WTC11 (cell line): ENCODE measurements at regions not wholly inside any gene's neighbourhood (a gene's known extent, or its start where the extent isn't known, plus 50 kb on each side); places are given as distances from the start of the nearest gene placed in this dataset.

Experiments used
- ATAC-seq: fragments of 200-7000 bp; cut with Tn5 transposase; 2 replicates; pipeline ENCODE4 v1.10.0; 2021; ENCODE audit warnings: mild to moderate bottlenecking, moderate library complexity
- CTCF ChIA-PET: fragments of 300-600 bp; sonication (Branson Sonifier 250); formaldehyde crosslinking; loops from one replicate; lab custom pipeline; 2021; ENCODE audit warnings: antibody characterized with exemption; lab: Charles Lee
- POLR2A ChIA-PET: fragments of 350-600 bp; sonication (Branson Sonifier 250); formaldehyde crosslinking; loops from one replicate; lab custom pipeline; 2021; ENCODE audit warnings: antibody characterized with exemption; lab: Charles Lee
- DNase-seq: peaks from one replicate; pipeline ENCODE4 v3.0.0; 2021; ENCODE audit warnings: low spot score
- H3K27ac Mint-ChIP-seq: 2 replicates; pipeline ENCODE4 v1.8.0; 2021; ENCODE audit warnings: mixed read lengths
- H3K27me3 Mint-ChIP-seq: 2 replicates; pipeline ENCODE4 v1.8.0; 2021; ENCODE audit warnings: low read depth, mild to moderate bottlenecking, moderate library complexity, mixed read lengths
- H3K36me3 Mint-ChIP-seq: 2 replicates; pipeline ENCODE4 v1.8.0; 2021; ENCODE audit warnings: mixed read lengths
- H3K4me1 Mint-ChIP-seq: 2 replicates; pipeline ENCODE4 v1.8.0; 2022; ENCODE audit warnings: mixed read lengths
- H3K4me3 Mint-ChIP-seq: 2 replicates; pipeline ENCODE4 v1.8.0; 2021; ENCODE audit warnings: mild to moderate bottlenecking, moderate library complexity, mixed read lengths
- H3K9me3 Mint-ChIP-seq: 2 replicates; pipeline ENCODE4 v1.8.0; 2021; ENCODE audit warnings: mixed read lengths
- CREM ChIP-seq: sonication (generic); formaldehyde crosslinking; IDR thresholded peaks from 2 replicates; pipeline ENCODE4 v1.8.1; 2022; ENCODE audit warnings: mild to moderate bottlenecking, missing genetic modification reagents, moderate library complexity
- FOXP1 ChIP-seq: sonication (generic); formaldehyde crosslinking; IDR thresholded peaks from 2 replicates; pipeline ENCODE4 v1.8.0; 2022; ENCODE audit warnings: missing genetic modification reagents, mild to moderate bottlenecking, moderate library complexity, borderline replicate concordance
- GRHL2 ChIP-seq: fragments of 250-450 bp; sonication (Bioruptor Pico); IDR thresholded peaks from 2 replicates; pipeline ENCODE4 v1.8.0; 2022; ENCODE audit warnings: mild to moderate bottlenecking, moderate library complexity; ENCODE audit not compliant: insufficient replicate concordance, severe bottlenecking
- JUN ChIP-seq: sonication (generic); formaldehyde crosslinking; IDR thresholded peaks from 2 replicates; pipeline ENCODE4 v1.8.0; 2023; ENCODE audit warnings: mild to moderate bottlenecking, missing genetic modification reagents
- NFYB ChIP-seq: sonication (generic); formaldehyde crosslinking; conservative IDR thresholded peaks from 2 replicates; pipeline ENCODE4 v1.8.0; 2022; ENCODE audit warnings: low read depth, missing genetic modification reagents
- RELA ChIP-seq: sonication (generic); formaldehyde crosslinking; IDR thresholded peaks from 2 replicates; pipeline ENCODE4 v1.8.1; 2022; ENCODE audit warnings: missing genetic modification reagents, mild to moderate bottlenecking, borderline replicate concordance
- SOX15 ChIP-seq: fragments of 250-450 bp; sonication (Bioruptor Pico); IDR thresholded peaks from 2 replicates; pipeline ENCODE4 v1.9.0; 2021; ENCODE audit warnings: mild to moderate bottlenecking
- ZNF396 ChIP-seq: fragments of 250-450 bp; sonication (Bioruptor Pico); IDR thresholded peaks from 2 replicates; pipeline ENCODE4 v1.8.0; 2021; ENCODE audit warnings: mild to moderate bottlenecking, moderate library complexity, borderline replicate concordance
- TF ChIP-seq, protein P1 (sequence below): sonication (generic); formaldehyde crosslinking; IDR thresholded peaks from 2 replicates; pipeline ENCODE4 v1.8.0; 2022; ENCODE audit warnings: missing genetic modification reagents
- TF ChIP-seq, protein P2 (sequence below): sonication (generic); formaldehyde crosslinking; IDR thresholded peaks from 2 replicates; pipeline ENCODE4 v1.8.1; 2022; ENCODE audit warnings: missing genetic modification reagents, borderline replicate concordance
- TF ChIP-seq, protein P3 (sequence below): sonication (generic); formaldehyde crosslinking; IDR thresholded peaks from 2 replicates; pipeline ENCODE4 v1.8.0; 2022; ENCODE audit warnings: mild to moderate bottlenecking, missing genetic modification reagents
- TF ChIP-seq, protein P4 (sequence below): sonication (generic); formaldehyde crosslinking; IDR thresholded peaks from 2 replicates; pipeline ENCODE4 v1.8.0; 2022; ENCODE audit warnings: mild to moderate bottlenecking, missing genetic modification reagents
- TF ChIP-seq, protein P5 (sequence below): sonication (generic); formaldehyde crosslinking; IDR thresholded peaks from 2 replicates; pipeline ENCODE4 v1.8.0; 2022; ENCODE audit warnings: mild to moderate bottlenecking, missing genetic modification reagents
- TF ChIP-seq, protein P6 (sequence below): sonication (generic); formaldehyde crosslinking; IDR thresholded peaks from 2 replicates; pipeline ENCODE4 v1.8.1; 2023; ENCODE audit warnings: mild to moderate bottlenecking, moderate library complexity, missing genetic modification reagents
- TF ChIP-seq, protein P7 (sequence below): sonication (generic); formaldehyde crosslinking; IDR thresholded peaks from 2 replicates; pipeline ENCODE4 v1.8.1; 2023; ENCODE audit warnings: mild to moderate bottlenecking, missing genetic modification reagents

DNA sequence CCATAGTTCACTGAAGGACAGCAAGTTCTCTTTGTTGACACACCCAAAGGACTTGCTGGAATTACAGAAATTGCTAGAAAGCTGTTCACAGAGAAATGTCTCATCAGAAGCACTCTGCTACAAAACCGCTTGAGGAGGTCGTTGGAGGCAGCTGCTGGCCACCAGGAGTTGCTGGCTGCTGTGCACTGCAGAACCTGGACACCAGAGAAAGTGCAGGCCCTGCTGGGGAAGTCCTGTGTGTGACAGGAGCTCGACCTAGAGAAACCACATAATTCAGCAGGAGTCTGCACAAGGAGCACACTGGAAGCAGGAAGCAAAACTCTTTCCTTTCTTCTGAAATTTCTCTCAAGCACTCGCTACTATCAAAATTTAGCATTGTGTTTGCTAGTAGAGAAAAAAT is 461.5 kb upstream of the GHITM start (continued):
- TF ChIP-seq, protein P1, sequence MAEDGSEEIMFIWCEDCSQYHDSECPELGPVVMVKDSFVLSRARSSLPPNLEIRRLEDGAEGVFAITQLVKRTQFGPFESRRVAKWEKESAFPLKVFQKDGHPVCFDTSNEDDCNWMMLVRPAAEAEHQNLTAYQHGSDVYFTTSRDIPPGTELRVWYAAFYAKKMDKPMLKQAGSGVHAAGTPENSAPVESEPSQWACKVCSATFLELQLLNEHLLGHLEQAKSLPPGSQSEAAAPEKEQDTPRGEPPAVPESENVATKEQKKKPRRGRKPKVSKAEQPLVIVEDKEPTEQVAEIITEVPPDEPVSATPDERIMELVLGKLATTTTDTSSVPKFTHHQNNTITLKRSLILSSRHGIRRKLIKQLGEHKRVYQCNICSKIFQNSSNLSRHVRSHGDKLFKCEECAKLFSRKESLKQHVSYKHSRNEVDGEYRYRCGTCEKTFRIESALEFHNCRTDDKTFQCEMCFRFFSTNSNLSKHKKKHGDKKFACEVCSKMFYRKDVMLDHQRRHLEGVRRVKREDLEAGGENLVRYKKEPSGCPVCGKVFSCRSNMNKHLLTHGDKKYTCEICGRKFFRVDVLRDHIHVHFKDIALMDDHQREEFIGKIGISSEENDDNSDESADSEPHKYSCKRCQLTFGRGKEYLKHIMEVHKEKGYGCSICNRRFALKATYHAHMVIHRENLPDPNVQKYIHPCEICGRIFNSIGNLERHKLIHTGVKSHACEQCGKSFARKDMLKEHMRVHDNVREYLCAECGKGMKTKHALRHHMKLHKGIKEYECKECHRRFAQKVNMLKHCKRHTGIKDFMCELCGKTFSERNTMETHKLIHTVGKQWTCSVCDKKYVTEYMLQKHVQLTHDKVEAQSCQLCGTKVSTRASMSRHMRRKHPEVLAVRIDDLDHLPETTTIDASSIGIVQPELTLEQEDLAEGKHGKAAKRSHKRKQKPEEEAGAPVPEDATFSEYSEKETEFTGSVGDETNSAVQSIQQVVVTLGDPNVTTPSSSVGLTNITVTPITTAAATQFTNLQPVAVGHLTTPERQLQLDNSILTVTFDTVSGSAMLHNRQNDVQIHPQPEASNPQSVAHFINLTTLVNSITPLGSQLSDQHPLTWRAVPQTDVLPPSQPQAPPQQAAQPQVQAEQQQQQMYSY (CRISPR knock-in tag) = no peak
- TF ChIP-seq, protein P2, sequence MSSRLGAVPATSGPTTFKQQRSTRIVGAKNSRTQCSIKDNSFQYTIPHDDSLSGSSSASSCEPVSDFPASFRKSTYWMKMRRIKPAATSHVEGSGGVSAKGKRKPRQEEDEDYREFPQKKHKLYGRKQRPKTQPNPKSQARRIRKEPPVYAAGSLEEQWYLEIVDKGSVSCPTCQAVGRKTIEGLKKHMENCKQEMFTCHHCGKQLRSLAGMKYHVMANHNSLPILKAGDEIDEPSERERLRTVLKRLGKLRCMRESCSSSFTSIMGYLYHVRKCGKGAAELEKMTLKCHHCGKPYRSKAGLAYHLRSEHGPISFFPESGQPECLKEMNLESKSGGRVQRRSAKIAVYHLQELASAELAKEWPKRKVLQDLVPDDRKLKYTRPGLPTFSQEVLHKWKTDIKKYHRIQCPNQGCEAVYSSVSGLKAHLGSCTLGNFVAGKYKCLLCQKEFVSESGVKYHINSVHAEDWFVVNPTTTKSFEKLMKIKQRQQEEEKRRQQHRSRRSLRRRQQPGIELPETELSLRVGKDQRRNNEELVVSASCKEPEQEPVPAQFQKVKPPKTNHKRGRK = no peak
- TF ChIP-seq SOX15 (CRISPR knock-in tag) (no peak), CREM (CRISPR knock-in tag) (no peak), ZNF396 (no peak), NFYB (CRISPR knock-in tag) (no peak), RELA (CRISPR knock-in tag) (no peak), GRHL2 (CRISPR knock-in tag) (no peak), JUN (CRISPR knock-in tag) (no peak)
- TF ChIP-seq, protein P3, sequence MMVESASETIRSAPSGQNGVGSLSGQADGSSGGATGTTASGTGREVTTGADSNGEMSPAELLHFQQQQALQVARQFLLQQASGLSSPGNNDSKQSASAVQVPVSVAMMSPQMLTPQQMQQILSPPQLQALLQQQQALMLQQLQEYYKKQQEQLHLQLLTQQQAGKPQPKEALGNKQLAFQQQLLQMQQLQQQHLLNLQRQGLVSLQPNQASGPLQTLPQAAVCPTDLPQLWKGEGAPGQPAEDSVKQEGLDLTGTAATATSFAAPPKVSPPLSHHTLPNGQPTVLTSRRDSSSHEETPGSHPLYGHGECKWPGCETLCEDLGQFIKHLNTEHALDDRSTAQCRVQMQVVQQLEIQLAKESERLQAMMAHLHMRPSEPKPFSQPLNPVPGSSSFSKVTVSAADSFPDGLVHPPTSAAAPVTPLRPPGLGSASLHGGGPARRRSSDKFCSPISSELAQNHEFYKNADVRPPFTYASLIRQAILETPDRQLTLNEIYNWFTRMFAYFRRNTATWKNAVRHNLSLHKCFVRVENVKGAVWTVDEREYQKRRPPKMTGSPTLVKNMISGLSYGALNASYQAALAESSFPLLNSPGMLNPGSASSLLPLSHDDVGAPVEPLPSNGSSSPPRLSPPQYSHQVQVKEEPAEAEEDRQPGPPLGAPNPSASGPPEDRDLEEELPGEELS (CRISPR knock-in tag) = no peak
- TF ChIP-seq, protein P4, sequence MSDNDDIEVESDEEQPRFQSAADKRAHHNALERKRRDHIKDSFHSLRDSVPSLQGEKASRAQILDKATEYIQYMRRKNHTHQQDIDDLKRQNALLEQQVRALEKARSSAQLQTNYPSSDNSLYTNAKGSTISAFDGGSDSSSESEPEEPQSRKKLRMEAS (CRISPR knock-in tag) = no peak
- TF ChIP-seq, protein P5, sequence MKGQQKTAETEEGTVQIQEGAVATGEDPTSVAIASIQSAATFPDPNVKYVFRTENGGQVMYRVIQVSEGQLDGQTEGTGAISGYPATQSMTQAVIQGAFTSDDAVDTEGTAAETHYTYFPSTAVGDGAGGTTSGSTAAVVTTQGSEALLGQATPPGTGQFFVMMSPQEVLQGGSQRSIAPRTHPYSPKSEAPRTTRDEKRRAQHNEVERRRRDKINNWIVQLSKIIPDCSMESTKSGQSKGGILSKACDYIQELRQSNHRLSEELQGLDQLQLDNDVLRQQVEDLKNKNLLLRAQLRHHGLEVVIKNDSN (CRISPR knock-in tag) = no peak
- TF ChIP-seq, protein P6, sequence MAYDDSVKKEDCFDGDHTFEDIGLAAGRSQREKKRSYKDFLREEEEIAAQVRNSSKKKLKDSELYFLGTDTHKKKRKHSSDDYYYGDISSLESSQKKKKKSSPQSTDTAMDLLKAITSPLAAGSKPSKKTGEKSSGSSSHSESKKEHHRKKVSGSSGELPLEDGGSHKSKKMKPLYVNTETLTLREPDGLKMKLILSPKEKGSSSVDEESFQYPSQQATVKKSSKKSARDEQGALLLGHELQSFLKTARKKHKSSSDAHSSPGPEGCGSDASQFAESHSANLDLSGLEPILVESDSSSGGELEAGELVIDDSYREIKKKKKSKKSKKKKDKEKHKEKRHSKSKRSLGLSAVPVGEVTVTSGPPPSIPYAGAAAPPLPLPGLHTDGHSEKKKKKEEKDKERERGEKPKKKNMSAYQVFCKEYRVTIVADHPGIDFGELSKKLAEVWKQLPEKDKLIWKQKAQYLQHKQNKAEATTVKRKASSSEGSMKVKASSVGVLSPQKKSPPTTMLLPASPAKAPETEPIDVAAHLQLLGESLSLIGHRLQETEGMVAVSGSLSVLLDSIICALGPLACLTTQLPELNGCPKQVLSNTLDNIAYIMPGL (CRISPR knock-in tag) = no peak
- TF ChIP-seq, protein P7, sequence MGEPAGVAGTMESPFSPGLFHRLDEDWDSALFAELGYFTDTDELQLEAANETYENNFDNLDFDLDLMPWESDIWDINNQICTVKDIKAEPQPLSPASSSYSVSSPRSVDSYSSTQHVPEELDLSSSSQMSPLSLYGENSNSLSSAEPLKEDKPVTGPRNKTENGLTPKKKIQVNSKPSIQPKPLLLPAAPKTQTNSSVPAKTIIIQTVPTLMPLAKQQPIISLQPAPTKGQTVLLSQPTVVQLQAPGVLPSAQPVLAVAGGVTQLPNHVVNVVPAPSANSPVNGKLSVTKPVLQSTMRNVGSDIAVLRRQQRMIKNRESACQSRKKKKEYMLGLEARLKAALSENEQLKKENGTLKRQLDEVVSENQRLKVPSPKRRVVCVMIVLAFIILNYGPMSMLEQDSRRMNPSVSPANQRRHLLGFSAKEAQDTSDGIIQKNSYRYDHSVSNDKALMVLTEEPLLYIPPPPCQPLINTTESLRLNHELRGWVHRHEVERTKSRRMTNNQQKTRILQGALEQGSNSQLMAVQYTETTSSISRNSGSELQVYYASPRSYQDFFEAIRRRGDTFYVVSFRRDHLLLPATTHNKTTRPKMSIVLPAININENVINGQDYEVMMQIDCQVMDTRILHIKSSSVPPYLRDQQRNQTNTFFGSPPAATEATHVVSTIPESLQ (CRISPR knock-in tag) = no peak

DNA sequence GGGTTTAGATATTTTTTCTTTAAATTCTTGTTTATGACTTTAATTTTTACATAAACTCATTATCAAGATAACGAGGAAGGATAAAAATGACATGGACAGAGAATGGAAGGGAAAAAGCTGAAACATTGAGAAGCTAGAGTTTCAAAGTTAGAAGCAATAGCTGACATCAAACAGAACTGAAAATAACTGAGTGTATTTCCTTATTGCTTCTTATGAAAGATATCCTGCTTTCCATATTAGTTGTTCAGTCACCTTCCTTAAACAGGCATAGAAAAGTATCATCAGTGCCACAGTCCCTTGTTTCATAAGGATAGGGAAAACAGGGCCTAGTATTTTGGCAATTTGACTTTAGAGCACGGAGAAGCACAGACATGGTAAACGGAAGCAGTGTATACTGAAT is 460.5 kb upstream of the GHITM start:
- ATAC-seq (no peak), DNase-seq (no peak)
- Mint-ChIP-seq H3K4me3 (no peak overlapping the region), H3K36me3 (no peaks in the 10 kb centered on the region), H3K27me3 (no peaks in the 10 kb centered on the region), H3K27ac (no peak overlapping the region), H3K4me1 (peaks cover 6% of the 10 kb centered on the region), H3K9me3 (no peaks in the 10 kb centered on the region)
- ChIA-PET POLR2A (no interaction called here), CTCF (no interaction called here)
- TF ChIP-seq, protein P7 (CRISPR knock-in tag) = no peak
- TF ChIP-seq, protein P6 (CRISPR knock-in tag) = no peak
- no peak for TF ChIP-seq FOXP1 (CRISPR knock-in tag)
